HG02884 (cell line): ENCODE measurements at regions not wholly inside any gene's neighbourhood (a gene's known extent, or its start where the extent isn't known, plus 50 kb on each side); places are given as distances from the start of the nearest gene placed in this dataset.
A peak's percentile ranks its signal among the peaks of the same experiment; 100 is the strongest.
"Not testable (repeated sequence)": the region's sequence is repeated elsewhere in the genome, so short reads cannot be mapped to it uniquely, and the experiment has no call there.

Experiments used
- ATAC-seq: cut with Tn5 transposase; IDR thresholded peaks from one replicate; pipeline ENCODE4 v1.9.1; 2021; ENCODE audit warnings: mild to moderate bottlenecking, moderate library complexity; ENCODE audit not compliant: unreplicated experiment

DNA sequence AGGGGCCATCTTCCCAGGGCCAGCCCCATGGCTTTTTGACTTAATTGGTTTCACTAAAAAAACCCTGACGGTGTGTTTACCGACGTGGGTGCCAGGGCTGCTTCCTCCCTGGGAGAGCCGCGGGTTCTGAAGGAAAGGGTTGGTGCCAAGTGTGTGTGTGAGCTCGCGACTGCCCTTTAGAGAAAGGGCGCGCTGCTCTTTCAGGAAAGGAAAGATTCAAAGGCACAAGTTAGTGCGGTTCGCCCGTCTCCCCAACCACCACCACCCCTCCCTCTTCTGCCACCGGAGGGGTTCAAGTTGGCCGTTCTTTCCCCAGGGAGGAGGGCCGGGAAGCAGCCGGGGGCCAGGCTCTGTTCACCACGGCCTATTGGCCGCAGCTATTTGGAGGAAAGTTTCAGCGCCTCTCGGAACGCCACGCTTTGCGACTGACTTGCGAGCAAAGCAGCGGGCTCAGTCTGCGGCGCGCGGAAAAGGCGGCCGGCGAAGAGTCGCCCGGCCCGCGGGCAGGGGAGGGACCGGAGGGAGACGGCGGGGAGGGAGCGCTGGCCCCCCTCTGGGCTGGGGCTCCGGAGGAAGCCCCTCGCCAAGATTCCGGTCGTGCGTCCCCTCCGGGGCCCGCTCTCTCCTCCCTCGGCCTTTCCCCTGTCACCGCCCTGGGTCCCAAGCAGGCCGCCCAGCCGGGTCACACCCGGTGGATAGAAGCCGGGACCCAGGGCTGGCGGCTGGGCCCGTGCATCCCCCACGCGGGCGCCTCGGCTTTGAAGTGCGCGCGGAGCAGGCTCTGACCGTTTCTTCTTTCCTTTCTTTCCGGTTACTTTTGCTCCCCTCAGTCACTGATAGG is 165.9 kb upstream of the PPP1R3A start:
- peak; percentile 24 for ATAC-seq

DNA sequence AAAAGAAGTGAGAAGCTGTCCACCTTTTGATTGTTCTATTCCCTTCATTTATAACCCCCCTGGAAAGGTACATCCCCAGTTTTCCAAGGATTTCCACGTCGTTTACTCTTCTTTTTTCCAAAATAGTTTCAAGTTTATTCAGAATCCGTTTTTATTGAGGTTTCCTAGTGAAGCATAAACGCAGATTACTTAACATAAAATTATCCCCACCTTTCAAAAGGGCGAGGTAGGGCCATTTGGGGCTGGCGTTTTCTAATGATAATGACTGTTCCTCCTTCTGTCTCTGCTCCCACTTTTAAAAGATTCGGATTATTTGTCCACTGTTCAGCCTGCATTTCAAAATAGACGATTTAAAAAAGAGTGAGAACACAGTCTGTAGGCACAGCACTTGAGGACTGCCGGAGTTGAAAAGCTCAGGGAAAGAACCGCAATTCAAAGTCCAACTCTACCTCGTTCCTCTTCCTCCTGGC is 165.2 kb upstream of the PPP1R3A start:
- peak; percentile 1 for ATAC-seq

DNA sequence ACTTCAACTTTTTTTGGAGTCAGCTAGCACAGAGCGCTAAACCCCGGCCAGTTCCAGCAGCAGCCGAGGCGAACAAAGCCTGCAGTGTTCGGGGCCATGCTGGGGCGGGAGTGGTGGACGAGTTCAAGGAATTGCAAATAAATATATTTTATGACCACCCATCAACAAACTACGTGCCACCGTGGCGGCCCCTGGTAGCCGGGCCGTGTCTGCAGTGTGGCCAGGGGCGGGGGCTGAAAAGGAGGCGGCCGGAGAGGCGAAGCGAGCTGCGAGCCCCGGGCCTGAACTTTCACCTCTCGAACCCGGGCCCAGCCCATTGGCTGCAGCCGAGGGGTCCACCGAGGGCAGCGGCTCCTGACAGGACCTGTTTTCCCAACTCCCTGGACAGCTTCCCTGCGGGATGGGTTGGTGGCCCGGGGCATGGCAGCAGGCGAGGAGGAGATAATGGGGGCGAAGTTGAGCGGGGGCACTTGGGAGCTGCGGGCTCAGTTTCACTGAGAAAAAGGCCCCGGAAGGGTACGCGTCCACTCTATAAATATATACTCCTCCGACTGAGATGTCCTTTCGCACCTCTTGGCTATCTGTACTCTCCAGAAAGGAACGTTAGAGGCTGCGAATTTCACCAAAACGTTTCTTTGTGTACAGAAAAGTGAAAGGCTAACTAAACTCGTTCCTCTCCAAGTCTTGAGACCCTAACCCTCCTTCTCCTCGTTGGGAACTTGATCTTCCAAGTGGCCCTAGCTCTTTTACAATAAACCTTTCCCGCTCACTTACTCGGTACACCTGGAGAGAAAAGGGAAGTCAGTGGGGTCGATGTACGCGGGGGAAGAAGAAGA is 164.6 kb upstream of the PPP1R3A start:
- ATAC-seq: no peak

DNA sequence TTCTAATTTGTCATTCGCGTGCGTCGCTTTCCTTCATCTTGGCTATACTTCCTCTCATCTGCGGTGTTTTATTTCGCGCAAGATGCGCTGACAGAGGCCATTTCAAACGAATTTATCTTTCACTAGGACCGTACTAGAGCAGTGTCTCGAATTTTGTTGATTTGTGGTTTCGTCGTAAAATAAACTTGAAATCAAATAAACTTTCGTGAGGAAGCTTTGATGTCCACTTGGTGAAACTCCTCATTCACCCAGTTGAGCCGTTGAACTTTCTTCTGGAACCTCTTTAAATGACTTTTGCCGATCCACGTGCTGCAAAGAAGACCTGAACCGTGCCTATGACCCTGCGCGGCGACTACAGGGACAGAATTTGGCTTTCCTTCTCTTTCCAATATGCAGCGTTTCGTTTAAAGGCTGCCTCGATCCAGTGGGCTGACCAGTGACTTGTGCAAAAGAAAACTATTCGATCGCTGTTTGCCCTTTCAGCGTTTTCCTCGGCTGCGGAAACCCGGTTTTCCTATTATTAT is 163.9 kb upstream of the PPP1R3A start:
- ATAC-seq: no peak

DNA sequence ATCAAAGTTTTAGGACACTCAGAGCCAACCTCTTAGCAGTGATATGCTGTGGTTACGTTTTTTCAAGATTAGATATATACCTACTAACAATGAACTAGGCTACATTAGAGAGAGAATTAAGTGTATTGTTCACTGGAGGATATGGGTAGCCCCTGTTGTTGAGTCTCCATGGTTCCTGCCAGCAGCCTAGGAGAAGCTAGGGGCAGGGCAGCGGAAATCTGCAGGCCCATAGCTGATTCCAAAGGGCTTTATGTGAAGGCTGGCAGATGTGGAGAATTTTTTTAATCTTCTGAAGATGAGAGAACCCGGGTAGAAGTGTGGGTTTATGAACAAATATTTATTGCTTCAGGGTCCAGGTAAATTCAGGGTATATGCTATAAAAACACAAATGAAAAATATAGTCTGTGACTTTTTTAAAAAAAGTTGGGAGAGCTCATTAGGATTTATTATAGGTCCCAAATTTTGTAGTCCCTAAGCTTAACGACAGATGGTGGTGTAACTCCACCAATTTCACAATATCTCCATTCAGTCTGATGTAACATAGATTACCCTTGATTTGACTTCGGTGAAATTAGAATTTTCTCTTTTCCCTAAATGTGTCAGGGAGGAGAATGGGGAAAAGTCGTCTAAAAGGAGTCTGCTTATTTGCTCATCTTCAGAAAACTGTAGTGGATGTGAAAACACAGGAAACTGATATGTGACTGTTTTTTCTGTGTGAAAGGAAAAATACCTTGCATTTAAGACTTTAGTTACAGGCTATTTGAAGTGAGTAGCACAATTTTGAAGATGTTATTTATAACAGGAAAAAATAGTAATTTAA is 163.0 kb upstream of the PPP1R3A start:
- ATAC-seq: peak; percentile 33

DNA sequence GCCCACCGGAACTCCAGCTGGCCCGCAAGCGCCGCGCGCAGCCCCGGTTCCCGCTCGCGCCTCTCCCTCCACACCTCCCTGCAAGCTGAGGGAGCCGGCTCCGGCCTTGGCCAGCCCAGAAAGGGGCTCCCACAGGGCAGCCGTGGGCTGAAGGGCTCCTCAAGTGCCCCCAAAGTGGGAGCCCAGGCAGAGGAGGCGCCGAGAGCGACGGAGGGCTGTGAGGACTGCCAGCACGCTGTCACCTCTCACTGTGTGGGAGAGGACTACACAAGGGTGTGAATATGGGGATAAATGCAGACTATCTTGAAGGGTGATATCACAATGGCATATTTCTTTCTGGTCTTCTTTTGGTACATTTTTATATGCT is 158.3 kb upstream of the PPP1R3A start:
- not testable (repeated sequence) for ATAC-seq

DNA sequence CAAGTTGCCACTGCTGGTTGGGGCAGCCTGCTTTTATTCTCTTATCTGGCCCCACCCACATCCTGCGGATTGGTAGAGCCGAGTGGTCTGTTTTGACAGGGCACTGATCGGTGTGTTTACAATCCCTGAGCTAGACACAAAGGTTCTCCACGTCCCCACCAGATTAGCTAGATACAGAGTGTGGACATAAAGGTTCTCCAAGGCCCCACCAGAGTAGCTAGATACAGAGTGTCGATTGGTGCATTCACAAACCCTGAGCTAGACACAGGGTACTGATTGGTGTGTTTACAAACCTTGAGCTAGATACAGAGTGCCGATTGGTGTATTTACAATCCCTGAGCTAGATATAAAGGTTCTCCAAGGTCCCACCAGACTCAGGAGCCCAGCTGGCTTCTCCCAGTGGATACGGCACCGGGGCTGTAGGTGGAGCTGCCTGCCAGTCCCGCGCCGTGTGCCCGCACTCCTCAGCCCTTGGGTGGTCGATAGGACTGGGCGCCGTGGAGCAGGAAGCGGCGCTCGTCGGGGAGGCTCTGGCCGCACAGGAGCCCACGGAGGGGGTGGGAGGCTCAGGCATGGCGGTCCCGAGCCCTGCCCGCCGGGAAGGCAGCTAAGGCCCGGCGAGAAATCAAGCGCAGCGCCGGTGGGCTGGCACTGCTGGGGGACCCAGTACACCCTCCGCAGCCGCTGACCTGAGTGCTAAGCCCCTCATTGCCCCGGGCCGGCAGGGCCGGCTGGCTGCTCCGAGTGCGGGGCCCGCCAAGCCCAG is 157.8 kb upstream of the PPP1R3A start:
- ATAC-seq: not testable (repeated sequence)

DNA sequence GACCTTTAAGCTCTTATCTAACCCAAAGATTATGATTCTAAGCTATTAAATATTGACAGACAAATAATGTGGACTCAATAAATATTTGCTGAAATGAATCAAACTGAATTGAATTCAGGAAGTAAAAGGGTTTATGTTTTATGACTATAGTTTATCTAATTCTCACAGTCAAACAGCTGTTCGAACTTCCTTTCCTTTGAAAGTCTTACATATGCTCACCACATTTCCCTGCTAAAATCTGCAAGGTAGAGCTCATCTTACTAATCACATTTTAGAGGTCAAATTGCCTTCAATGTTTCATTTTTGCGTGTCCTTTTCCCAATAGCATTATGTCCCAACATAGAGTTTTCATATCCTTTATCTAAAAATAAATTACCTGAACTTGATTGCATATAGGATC is 154.9 kb upstream of the PPP1R3A start:
- ATAC-seq: no peak

DNA sequence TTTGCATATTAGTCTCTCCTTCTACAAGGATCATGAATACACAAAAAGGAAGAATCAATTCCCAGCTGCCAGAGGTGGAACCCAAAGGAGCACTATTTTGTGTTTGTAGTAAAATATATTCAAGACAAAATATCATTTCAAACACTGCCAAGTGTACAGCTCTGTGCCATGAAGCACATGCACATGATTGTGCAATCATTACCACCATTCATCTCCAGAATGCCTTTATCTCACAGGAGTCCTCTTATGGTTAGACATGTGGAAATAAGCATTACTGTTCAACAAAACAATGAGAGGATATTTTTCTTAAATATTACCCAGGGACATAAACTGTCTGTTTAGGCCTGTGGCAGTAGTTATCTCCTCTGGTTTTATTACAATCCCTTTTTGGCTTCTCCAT is 151.4 kb upstream of the PPP1R3A start:
- no peak for ATAC-seq

DNA sequence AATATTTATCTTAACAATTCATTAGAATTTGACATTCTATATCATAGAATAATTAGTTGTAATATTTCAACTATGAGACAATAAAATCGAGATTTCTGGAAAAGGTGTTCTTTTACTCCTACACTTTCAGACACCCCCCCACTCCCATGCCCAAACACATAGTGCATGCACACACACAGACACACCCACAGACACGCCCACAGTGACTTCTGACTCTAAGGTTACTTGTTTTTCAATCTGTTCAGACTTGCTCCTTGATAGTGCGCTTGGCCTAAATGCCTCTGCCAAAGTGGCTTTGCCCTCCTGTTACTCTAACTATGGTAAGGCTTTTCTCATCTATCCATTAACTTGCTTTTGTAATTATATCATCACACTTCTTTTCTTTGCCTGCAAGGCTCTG is 144.0 kb upstream of the PPP1R3A start:
- no peak for ATAC-seq

DNA sequence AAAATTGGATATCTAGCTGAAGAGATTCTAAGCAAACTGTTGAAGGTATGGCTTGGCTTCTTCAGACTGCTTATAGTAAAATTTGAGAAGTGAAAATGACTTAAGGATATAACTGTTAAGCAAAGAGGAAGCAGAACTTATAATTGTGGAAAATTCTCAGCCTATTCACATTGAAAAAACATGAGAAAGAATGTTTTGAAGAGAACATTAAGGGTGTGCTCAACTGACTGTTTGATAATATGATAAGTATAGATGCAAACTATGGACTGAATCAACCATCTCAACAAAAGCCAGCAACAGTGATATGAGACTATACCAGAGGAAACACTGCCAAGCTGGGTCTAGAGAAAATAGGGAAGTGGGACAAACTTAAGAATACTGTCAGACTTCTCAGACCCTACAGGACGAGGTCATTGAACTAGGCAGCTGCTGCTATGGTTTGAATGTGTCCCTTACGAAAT is 133.1 kb upstream of the PPP1R3A start:
- peak; percentile 86 for ATAC-seq

DNA sequence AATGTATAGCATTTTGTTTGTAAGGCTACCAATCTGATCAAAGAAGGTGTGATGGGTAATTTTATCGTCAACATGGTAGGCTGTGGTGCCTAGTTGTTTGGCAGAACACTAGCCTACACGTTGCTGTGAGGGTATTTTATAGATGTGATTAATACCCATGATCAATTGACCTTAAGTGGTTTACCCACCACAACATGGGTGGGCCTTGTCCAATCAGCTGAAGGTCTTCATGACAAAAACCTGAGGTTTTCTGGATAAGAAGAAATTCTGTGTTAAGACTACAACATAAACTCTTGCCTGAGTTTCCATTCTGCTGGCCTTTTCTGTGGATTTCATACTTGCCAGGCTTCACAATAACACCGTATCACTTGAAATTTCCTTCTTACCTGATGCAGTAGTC is 131.8 kb upstream of the PPP1R3A start:
- ATAC-seq: no peak

DNA sequence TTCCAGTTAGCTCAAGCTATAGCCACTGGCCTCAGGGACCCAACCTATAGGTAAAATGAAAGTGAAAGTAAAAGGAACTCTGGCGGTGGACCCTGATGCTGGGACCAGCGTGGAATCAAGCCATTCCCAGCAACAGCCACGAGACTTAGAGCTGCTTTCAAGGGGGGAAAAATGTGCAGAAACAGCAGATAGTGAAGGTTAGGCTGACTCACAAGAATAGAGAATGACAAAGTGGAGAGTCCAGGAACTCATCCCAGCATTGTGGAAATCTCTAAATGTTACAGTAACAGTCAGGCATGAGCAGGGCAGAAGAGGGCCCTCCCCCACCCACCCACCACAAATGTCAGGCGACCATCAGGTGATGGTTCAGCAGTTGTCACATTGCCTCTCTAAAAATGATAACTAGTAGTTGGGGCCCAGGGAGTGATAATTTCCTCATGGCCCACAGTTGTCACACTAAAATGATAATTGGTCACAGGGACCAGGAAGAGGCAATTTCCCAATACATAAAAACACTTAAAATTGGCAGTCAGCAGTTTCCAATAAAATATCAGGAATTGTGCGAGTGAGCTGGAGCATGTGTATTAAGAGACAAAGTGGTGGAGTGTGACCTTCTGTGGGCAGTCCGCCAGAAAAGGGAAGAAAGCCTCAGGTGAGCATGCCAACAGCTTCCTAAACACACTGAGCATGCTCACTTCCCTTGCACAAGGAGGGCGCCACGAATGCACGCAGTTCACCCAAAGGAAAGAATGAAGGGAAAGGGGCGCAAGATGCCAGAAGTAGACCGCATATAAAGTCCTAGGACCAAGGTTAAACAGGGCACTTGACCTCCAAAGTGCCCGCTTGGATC is 129.8 kb upstream of the PPP1R3A start:
- ATAC-seq: no peak

DNA sequence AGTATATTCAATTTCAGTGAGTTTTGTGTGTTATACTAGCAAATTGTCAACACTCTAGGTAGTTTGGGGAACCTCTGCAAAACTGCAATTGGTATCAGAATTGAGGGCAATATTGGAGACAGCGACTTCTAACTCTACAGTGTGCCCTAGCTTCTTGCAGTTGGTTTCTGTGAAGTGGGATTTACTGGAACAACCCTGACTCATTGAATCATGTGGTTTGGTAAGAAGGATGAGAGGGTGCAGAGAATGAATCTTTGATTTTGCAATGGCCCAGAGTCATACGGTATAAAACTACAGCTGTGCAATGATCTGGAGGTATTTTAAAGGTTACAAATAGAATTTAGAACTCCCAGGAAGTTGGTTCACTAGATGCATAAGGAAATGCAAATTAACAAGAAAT is 129.1 kb upstream of the PPP1R3A start:
- no peak for ATAC-seq

DNA sequence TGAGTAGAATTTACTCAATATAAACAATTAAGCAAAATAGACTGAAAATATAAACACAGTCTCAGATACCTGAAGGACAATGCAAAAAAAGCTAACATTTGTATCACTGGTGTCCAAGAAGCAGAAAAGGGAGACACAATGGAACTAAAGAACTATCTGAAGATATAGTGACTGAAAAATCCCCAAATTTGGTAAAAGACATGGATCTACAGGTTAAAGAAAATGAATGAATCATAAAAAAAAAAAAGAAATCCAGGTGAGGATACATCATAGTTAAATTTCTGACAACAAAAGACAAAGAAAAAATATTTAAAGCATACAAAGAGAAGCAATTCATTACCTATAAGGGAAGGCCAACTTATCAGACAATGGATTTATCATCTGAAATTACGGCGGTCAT is 114.7 kb upstream of the PPP1R3A start:
- no peak for ATAC-seq

DNA sequence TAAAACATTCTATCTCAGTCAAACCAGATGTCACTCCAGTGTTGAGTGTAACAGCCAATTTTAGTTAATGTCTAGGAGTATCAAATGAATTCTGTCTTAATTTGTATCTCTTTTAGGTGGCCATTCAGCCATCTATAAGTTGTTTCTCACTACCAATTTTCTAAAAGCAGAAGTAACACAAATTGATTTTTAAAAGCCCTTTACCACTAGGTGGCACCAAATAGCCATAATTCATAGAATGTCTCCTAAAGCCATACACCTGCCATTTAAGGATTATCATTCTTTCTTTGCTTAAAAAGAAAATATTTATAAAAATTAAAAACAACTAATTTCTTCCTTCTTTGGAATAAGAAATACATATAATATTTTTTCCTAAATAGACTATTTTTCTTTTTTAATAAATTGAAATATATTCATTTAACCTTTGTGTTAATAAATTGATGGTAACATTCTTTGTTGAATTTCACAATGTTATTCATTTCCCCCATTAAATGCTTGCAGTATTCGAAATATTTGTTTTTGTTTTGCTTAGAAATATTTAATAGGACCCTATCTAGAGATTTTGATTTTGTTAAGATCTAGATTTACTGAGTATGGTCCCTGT is 107.8 kb upstream of the PPP1R3A start:
- ATAC-seq: peak; percentile 88

DNA sequence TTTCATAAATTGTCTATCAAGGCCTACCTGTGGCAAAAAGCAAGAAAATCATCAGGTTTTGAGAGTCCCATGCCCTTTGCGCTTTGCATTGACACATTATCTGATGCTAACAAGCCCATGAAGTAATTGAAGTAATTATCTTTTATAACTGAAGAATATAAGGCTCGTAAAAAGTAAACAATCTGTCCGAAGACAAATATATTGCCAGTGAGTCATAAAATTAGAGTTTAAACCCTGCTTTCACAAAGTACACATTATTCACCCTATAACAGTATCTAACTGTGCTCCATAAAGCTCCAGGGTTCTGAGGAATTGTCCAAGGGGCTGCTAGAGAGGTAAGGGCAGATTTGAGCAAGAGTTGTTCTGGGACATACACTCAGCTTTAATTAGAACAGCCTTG is 102.3 kb upstream of the PPP1R3A start:
- ATAC-seq: no peak

DNA sequence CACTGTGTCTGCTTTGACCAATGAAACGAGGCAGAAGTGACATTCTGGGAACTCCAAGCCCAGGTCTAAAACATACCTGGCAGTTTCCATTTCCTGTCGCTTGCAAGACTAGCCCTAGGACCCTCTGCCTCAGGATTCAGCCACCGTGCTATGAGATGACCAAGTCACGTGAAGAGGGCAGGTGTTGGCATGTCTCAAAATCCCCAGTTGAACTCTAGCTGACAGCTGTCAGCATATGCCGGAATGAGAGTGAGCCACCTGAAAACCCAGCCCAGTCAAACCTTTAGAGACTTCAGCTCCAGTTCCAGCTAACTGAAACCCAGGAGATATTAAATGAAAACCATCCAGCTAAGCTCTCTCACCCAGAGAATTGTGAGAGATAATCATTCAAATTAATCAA is 89.9 kb upstream of the PPP1R3A start:
- ATAC-seq: no peak

DNA sequence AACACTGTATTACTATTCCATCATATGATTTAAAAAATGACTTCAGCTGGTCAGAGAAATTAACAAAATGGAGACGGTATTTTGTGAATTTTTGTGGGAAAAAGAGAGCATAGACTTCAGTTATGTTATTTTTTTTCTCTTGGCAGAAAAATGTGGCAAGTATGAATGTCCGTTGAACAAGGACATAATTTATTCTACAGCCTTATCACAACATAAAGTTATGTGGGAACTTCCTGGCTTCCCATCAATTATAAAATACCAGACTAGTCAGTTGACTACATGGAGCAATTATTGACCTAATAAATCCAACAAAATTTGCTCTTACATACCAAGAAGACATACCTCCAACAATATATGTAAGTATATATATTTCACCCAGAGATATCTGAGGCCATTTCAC is 88.6 kb upstream of the PPP1R3A start:
- ATAC-seq: no peak
